HEK293T (cell line): ENCODE measurements at regions not wholly inside any gene's neighbourhood (a gene's known extent, or its start where the extent isn't known, plus 50 kb on each side); places are given as distances from the start of the nearest gene placed in this dataset.
"Not testable (repeated sequence)": the region's sequence is repeated elsewhere in the genome, so short reads cannot be mapped to it uniquely, and the experiment has no call there.

Source experiments
- CTCF ChIA-PET: fragments of 350-600 bp; formaldehyde crosslinking; extraction: SDS; loops from one replicate; lab custom pipeline; 2021; ENCODE audit warnings: antibody characterized with exemption, inconsistent platforms; lab: Yijun Ruan, JAX
- POLR2A ChIA-PET: fragments of 350-600 bp; formaldehyde crosslinking; extraction: SDS; loops from one replicate; lab custom pipeline; 2020; ENCODE audit warnings: antibody characterized with exemption, inconsistent platforms; lab: Yijun Ruan, JAX
- DNase-seq: peaks from one replicate; pipeline ENCODE4 v3.0.0; 2012; ENCODE audit warnings: mixed read lengths; ENCODE audit errors: extremely low spot score
- ARNT ChIP-seq: fragments of 450-650 bp; IDR thresholded peaks from 2 replicates; pipeline ENCODE4 v1.6.1; 2017; ENCODE audit warnings: mild to moderate bottlenecking
- BHLHE40 ChIP-seq: fragments of 450-650 bp; IDR thresholded peaks from 2 replicates; pipeline ENCODE4 v1.6.1; 2016; ENCODE audit warnings: mild to moderate bottlenecking, moderate library complexity, borderline replicate concordance
- CTBP1 ChIP-seq: fragments of 450-650 bp; IDR thresholded peaks from 2 replicates; pipeline ENCODE4 v1.6.1; 2016; ENCODE audit warnings: borderline replicate concordance
- ELF4 ChIP-seq: fragments of 450-650 bp; IDR thresholded peaks from 2 replicates; pipeline ENCODE4 v1.6.1; 2017; ENCODE audit warnings: antibody characterized with exemption
- FOXA1 ChIP-seq: fragments of 450-650 bp; IDR thresholded peaks from 2 replicates; pipeline ENCODE4 v1.6.1; 2016; ENCODE audit warnings: mild to moderate bottlenecking
- FOXK2 ChIP-seq: fragments of 450-650 bp; IDR thresholded peaks from 2 replicates; pipeline ENCODE4 v1.6.1; 2016; ENCODE audit warnings: mild to moderate bottlenecking
- FOXM1 ChIP-seq: fragments of 450-650 bp; IDR thresholded peaks from 2 replicates; pipeline ENCODE4 v1.6.1; 2017; ENCODE audit warnings: mild to moderate bottlenecking, borderline replicate concordance
- HDGF ChIP-seq: fragments of 450-650 bp; IDR thresholded peaks from 2 replicates; pipeline ENCODE4 v1.6.1; 2017; ENCODE audit warnings: antibody characterized with exemption, borderline replicate concordance
- L3MBTL2 ChIP-seq: fragments of 450-650 bp; conservative IDR thresholded peaks from 2 replicates; pipeline ENCODE4 v1.6.1; 2016; ENCODE audit warnings: mild to moderate bottlenecking
- LEF1 ChIP-seq: fragments of 450-650 bp; IDR thresholded peaks from 2 replicates; pipeline ENCODE4 v1.6.1; 2017; ENCODE audit warnings: mild to moderate bottlenecking, borderline replicate concordance
- NFRKB ChIP-seq: fragments of 450-650 bp; IDR thresholded peaks from 2 replicates; pipeline ENCODE4 v1.6.1; 2016; ENCODE audit warnings: mild to moderate bottlenecking, moderate library complexity
- PKNOX1 ChIP-seq: fragments of 450-650 bp; IDR thresholded peaks from 2 replicates; pipeline ENCODE4 v1.6.1; 2016
- SP1 ChIP-seq: fragments of 450-650 bp; IDR thresholded peaks from 2 replicates; pipeline ENCODE4 v1.6.1; 2017
- SUZ12 ChIP-seq: fragments of 450-650 bp; IDR thresholded peaks from 2 replicates; pipeline ENCODE4 v1.6.1; 2016; ENCODE audit warnings: mild to moderate bottlenecking
- TARDBP ChIP-seq: fragments of 450-650 bp; IDR thresholded peaks from 2 replicates; pipeline ENCODE4 v1.6.1; 2016
- ZNF384 ChIP-seq: fragments of 450-650 bp; IDR thresholded peaks from 2 replicates; pipeline ENCODE4 v1.6.1; 2016

- DNase-seq, POLR2A ChIA-PET: not testable (repeated sequence)
- CTCF ChIA-PET = interaction anchor here (1.7 kb wide), 1 partner anchor 145 kb away, joined by 3 read pairs; no protein-coding TSS in a partner anchor
Observed at GRCh38 chr18:7178568-7178967, 52.3 kb upstream of the LRRC30 start.

GRCh38 chr18:7177116-7177744 lies 53.7 kb upstream of the LRRC30 start:
- DNase-seq = peak; percentile 58
- CTCF ChIA-PET = interaction anchor here (0.6 to 2.0 kb wide), 10 partner anchors 44 to 919 kb away, joined by 3 to 18 read pairs (median 4); no protein-coding TSS in a partner anchor
- TF ChIP-seq ARNT (no peak), SUZ12 (no peak), SP1 (no peak), TARDBP (no peak), NFRKB (no peak), HDGF (no peak)
- POLR2A ChIA-PET = no interaction called here

- POLR2A ChIA-PET = no interaction called here
- DNase-seq = no peak
- TF ChIP-seq LEF1 (no peak), FOXK2 (no peak), HDGF (no peak), FOXA1 (no peak), SUZ12 (no peak), ZNF384 (no peak), FOXM1 (no peak), BHLHE40 (no peak), NFRKB (no peak), PKNOX1 (no peak), CTBP1 (no peak), TARDBP (no peak), ARNT (no peak), L3MBTL2 (no peak)
- CTCF ChIA-PET = interaction anchor here (1.3 kb wide), 1 partner anchor 136 kb away, joined by 3 read pairs; no protein-coding TSS in a partner anchor
Observed at GRCh38 chr18:7174344-7175095, 56.4 kb upstream of the LRRC30 start.

GRCh38 chr18:7173216-7173615 lies 55.6 kb upstream of the LAMA1 start:
- ChIA-PET POLR2A (no interaction called here), CTCF (no interaction called here)
- no peak for DNase-seq
- no peak for TF ChIP-seq FOXK2
- no peak for TF ChIP-seq LEF1
- TF ChIP-seq HDGF = no peak
- no peak for TF ChIP-seq ZNF384
- no peak for TF ChIP-seq TARDBP
- TF ChIP-seq L3MBTL2 = no peak

- POLR2A ChIA-PET = interaction anchor here (0.9 kb wide), 1 partner anchor 134 kb away, joined by 3 read pairs; no protein-coding TSS in a partner anchor
- no peak for DNase-seq
- CTCF ChIA-PET = no interaction called here
- no peak for TF ChIP-seq FOXA1
- TF ChIP-seq ARNT = no peak
- TF ChIP-seq FOXK2 = no peak
- no peak for TF ChIP-seq ZNF384
- no peak for TF ChIP-seq SP1
- TF ChIP-seq NFRKB = no peak
- TF ChIP-seq FOXM1 = no peak
- no peak for TF ChIP-seq BHLHE40
- TF ChIP-seq SUZ12 = no peak
- TF ChIP-seq L3MBTL2 = no peak
- no peak for TF ChIP-seq LEF1
- TF ChIP-seq ELF4 = no peak
- no peak for TF ChIP-seq CTBP1
Observed at GRCh38 chr18:7172611-7173010, 55.0 kb upstream of the LAMA1 start.

DNA sequence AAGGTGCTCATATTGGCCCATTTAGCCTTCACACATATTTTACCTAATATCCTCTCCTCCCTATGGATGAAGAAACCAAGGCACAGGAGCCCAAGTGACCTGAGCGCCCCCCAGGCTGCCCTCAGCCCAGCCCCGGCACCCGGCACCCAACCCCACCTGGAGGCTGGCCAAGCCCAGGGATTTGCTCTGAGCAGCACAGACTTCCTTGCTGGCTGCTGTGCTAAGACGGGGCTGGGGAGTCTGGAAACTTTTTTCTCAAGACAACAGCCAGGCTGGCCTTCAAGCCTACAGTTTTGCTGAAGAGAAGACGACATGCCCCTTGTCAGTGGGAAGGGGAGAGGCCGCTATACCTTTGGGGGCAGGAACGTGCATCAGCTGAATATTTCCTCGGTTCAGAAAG lies 52.7 kb upstream of the LAMA1 start:
- no peak for DNase-seq
- ChIA-PET POLR2A (no interaction called here), CTCF (no interaction called here)
- TF ChIP-seq ELF4 (no peak), HDGF (no peak), FOXK2 (no peak), NFRKB (no peak)

DNA sequence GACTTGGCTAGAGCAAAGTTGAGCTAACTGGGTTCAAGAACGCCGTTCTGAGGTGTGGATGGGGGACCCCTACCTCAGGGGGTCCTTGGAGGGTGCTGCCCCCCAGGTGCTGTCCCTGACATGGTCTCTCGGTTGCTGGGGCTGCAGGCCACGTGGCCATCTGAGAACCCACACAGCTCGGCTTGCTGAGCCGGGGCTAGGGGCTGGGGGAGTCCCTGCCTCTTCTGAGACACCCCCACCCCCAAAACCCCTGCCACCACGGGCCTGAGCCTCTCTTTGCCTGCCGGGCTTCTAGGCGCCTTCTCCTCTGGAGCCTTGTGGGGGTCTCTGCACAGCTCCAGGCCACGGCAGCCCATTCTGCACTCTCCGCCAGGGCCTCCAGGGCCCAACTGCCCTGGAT lies 52.0 kb upstream of the LAMA1 start:
- no peak for DNase-seq
- TF ChIP-seq ELF4 = no peak
- no peak for TF ChIP-seq PKNOX1
- TF ChIP-seq FOXA1 = no peak
- TF ChIP-seq LEF1 = no peak
- TF ChIP-seq HDGF = no peak
- no peak for TF ChIP-seq FOXM1
- no peak for TF ChIP-seq ZNF384
- TF ChIP-seq SP1 = no peak
- no peak for TF ChIP-seq TARDBP
- TF ChIP-seq BHLHE40 = no peak
- TF ChIP-seq FOXK2 = no peak
- TF ChIP-seq SUZ12 = no peak
- no peak for TF ChIP-seq NFRKB
- no peak for TF ChIP-seq L3MBTL2
- TF ChIP-seq ARNT = no peak
- TF ChIP-seq CTBP1 = no peak
- POLR2A ChIA-PET = no interaction called here
- CTCF ChIA-PET = no interaction called here
